ENCODE measurements at regions not wholly inside any gene's neighbourhood (a gene's known extent, or its start where the extent isn't known, plus 50 kb on each side); places are given as distances from the start of the nearest gene placed in this dataset.

GRCh38 chrX:46447384-46447783, 97.8 kb downstream of the ZNF674 start:
- no peak for DNase-seq

DNA sequence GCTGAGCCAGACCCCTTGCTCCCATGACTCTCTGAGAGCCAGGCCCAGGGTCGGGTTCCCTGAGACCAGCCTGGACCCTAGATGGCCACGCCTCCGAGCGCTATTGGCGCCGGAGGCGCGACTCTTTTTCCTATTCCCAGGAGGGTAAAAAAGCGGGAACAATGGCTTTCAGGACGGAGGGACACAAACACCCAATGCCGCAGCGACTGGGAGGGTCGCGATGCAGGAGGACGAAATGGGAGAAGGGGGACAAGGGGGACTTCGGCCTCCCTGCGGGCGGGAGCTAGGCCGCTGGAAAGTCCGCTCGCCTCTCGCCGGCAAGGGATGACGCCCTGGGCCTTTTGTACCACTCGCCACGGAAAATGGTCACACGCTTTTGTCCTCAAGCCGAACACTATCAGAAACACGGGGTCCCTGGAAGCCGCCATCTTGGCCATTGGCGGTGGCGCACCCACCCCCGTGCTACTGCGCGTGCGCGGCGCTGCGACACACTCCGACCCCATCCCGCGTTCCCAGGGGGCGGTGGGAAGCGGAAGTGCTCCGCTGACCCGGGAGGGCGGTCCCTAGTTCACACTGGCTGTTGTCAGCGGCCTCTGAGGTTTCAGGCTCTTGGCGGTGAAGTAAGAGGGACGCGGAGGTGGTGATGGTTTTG, 98.4 kb downstream of the ZNF674 start:
- peak; percentile 94 for DNase-seq

DNA sequence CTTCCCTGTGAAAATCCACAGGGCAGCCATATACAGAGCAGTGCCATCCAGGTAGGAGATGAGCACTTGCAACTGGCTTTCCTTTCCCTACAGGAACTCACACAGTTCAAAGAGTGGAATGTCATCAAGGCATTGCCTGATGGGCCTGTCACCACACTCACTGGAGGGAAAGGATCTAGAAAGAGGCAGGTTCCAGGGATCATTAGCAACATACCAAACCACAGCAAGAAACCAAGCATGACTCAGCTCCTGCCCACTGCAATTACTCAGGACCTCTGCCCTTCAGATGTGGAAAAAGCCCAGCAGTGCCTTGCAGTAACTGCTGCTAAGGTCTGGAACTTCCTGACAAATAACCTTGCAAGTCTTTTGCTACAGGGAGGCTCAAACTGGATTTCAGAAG, 101.2 kb downstream of the ZNF674 start:
- no peak for DNase-seq

GRCh38 chrX:46436744-46437143, 108.5 kb downstream of the ZNF674 start:
- no peak for DNase-seq

GRCh38 chrX:46433892-46434291, 111.3 kb downstream of the ZNF674 start:
- DNase-seq: no peak

GRCh38 chrX:46408553-46409407, 136.4 kb downstream of the ZNF674 start:
- peak; percentile 76 for DNase-seq

GRCh38 chrX:46407753-46408130, 137.5 kb downstream of the ZNF674 start:
- DNase-seq: no peak

GRCh38 chrX:46407036-46407752, 138.0 kb downstream of the ZNF674 start:
- DNase-seq: peak; percentile 3

DNA sequence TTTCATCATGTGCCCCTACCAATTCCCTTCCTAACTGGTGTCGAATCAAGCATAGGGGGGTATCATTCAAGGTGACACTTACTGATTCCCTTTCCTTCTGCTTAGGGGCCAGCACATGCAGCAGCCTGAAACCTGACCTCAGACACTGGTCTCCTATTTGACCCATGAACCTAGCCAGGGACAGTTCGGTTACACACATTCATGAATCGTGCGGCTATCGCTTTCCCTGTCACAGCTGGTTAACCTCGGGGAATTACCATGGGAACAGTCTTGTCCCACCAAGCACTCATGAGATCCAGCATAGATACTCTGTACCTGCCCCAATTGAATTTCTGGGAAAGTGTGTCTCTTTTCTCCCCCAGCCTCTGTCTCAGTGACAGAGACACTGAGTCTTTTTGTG, 140.4 kb downstream of the ZNF674 start:
- no peak for DNase-seq

DNA sequence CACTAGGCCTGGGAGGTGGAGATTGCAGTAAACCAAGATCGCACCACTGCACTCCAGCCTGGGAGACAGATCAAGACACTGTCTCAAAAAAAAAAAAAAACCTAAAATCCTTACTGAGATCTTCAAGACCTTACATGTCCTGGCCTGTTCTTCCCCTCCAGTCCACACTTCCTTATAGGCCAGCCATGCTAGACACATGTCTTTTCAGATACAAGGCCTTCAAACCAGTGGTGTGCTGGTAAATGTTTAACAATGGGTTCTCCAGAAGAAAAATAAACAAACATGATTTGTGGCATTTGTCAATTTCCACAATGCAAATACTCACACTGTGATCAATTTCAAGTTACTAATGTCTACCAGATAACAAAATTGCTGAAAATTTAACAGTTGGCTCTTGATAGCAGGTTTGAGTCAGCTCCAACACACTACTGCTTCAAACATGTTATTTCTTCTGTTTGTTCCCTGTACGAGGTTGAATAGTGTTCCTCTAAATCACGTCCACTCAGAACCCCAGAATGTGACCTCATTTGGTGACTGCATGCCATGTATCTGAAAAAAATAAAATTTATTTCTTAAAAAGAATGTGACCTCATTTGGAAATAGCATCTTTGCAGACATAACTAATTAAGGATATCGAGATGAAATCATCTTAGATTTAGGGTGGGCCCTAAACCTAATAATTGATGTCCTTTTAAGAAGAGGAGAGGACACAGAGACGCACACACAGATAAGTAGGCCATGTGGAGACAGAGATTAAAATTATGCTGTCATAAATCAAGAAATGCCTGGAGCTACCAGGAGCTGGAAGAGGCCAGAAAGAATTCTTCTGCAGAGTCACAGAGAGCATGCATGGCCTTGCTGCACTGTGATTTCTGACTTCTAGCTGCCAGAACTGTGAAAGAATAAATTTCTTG, 144.4 kb downstream of the ZNF674 start:
- DNase-seq: no peak

DNA sequence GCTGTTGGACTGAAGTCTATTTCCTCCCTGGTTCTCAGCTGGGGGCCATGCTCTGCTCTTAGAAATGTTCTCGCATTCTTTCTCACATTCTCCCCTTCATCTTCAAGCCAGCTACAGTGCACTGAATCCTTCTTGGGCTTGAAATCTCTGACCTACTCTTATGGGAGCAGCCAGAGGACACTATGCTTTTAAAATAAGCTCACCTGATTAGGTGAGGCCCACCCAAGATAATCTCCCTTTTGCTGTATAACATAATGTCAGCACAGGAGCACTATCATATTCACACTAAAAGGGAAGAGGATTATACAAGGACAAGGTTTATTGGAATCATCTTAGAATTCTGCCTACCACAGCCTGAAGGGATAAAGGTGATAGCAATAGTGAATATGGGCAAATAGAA, 146.3 kb downstream of the ZNF674 start:
- DNase-seq: no peak

- no peak for DNase-seq
Observed at GRCh38 chrX:46398126-46398525, 147.1 kb downstream of the ZNF674 start.

DNA sequence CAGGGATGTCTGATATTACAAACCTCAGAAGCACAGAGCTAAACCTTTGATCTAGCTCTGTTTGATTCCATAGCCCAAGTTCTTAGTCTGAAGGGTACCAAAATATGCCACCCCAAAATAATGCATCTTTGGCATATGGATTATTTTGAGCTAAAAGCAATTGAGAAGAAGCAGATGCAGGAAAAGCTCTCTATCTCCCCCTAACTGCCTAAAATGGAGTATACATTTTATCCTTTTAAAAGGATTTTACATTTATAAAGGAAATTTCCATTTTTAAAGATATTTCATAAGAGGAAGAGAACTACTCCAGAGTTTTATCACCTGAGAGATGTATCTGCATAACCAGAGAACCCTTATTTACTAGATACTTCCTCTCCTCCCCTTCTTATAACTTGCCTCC, 158.7 kb downstream of the ZNF674 start:
- no peak for DNase-seq

DNA sequence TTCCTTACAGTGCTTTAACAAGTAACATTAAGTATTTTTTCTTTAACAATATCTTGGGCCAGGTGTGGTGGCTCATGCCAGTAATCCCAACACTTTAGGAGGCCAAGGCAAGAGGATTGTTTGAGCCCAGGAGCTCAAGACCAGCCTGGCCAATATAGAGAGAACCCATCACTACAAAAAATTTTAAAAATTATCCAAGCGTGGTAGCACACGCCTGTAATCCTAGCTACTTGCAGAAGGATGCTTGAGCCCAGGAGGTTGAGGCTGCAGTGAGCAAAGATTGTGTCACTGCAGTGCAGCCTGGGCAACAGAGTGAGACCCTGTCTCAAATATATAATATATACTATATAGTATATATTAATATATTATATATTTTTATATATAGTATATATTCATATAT, 162.2 kb downstream of the ZNF674 start:
- DNase-seq: no peak

- DNase-seq: no peak
Observed at GRCh38 chrX:46382595-46382994, 162.6 kb downstream of the ZNF674 start.

- peak; percentile 34 for DNase-seq
Observed at GRCh38 chrX:46381630-46382029, 163.6 kb downstream of the ZNF674 start.

GRCh38 chrX:46380148-46380752, 165.0 kb downstream of the ZNF674 start:
- DNase-seq: no peak

- peak; percentile 74 for DNase-seq
Observed at GRCh38 chrX:46376246-46376885, 168.9 kb downstream of the ZNF674 start.

- DNase-seq: no peak
Observed at GRCh38 chrX:46375831-46376230, 169.4 kb downstream of the ZNF674 start.

DNA sequence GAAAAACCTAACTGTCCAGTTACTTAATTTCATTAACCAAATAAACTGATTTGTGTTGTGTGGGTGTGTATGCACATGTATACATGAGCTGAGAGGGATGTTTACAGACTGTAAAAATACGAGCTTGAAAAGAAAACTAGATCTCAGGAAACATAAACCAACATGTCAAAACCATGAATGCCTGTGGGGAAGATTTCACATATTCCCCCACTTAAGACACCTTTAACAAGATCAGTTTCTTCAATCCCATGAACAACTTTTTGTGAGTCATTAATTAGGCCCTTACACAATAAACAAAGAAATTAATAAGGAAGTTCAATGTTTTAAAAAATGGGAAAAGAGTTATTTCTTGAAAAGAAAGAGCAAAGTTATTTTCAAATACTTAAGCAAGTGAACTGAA, 170.8 kb downstream of the ZNF674 start:
- no peak for DNase-seq

- DNase-seq: no peak
Observed at GRCh38 chrX:46367491-46367890, 177.7 kb downstream of the ZNF674 start.

Data from NCI-H82 (cell line).